Activated CD4-positive, alpha-beta T cell treated with anti-CD3 and anti-CD28 coated beads, Interleukin-2, amount 50 U/mL, for 48 hours (primary cell): ENCODE measurements at regions not wholly inside any gene's neighbourhood (a gene's known extent, or its start where the extent isn't known, plus 50 kb on each side); places are given as distances from the start of the nearest gene placed in this dataset.
"Not testable (repeated sequence)": the region's sequence is repeated elsewhere in the genome, so short reads cannot be mapped to it uniquely, and the experiment has no call there.

Source experiments
- DNase-seq, 2 experiments: peaks; one replicate each; pipeline ENCODE4 v3.0.0-alpha.2; 2020

DNA sequence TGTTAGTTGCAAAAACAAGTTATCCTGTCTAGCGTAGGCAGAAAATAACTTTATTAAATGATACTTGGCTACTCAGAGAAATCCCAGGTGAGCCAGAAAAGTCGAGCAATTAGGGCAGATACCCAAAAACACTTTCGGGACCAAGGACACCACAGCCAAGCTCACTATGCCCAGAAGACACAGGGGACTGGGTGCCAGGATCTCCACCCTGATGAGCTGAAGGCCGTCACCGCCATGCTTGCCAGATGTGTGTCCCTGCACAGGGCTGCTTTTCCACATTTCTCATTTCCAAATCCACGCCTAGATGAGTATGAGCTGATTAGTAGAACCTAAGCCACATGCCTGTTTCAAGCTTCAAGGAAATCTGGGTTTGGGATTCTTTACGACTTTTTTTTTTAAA is 214.0 kb upstream of the SMLR1 start:
- DNase-seq, result no peak

DNA sequence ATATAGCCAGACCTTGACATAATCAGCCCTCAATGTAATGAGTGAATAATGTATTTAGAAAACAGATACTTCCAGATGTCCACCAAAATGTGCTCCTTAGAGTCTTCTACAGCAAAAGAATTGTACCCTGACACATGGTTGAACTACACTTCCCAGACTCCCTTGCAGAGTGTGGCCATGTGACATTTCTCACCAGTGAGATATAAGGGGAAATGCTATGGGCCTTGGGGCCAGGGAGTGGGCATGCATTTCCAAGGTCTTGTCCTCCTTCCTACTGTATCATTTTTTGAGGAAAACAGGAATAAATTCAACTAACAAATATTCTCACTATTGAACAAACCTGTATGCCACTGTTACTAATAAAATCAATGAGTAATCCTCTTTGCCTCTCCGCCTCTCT is 211.4 kb upstream of the SMLR1 start:
- no peak for DNase-seq

GRCh38 chr6:130617658-130618057 is 209.5 kb upstream of the SMLR1 start:
- DNase-seq, result no peak

GRCh38 chr6:130618806-130619205 is 208.4 kb upstream of the SMLR1 start:
- DNase-seq, result not testable (repeated sequence)

DNA sequence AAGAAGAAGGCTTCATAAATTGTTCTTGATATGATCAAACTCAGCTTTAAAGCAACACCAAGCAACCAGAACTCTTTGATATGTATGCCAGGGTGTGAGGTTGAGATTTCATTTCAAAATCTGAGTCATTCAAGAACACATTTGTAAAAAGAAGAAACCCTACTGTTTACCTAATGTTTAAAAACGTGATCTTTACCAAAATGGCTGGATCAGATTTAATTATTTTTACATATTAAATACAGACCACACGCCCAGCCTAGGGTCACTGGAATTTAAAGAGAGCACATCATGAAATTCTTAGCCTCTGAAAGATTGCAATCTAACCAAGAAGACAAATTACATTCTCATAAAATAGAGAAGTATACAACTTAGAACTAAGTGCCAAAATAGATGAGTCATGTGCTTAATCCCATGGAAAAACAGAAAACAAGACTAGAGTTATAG is 206.8 kb upstream of the SMLR1 start:
- DNase-seq, result no peak

DNA sequence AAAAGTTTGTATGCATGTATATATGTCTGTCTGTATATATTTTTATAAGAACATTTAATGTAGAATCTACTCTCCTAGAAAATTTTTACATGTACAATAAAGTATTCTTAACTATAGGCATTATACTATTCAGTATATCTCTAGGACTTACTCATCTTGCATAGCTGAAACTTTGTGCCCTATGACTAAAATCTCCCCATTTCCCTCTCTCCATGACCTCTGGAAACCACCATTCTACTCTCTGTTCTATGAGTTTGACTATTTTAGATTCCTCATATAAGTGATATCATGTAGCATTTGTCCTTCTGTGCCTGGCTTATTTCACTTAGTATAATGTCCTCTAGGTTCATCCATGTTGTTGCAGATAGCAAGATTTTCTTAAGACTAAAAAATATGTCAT is 205.1 kb upstream of the SMLR1 start:
- no peak for DNase-seq

- no peak for DNase-seq
These were observed 203.2 kb upstream of the SMLR1 start for GRCh38 chr6:130624046-130624445.

- DNase-seq, result peak; percentile 9 to 28
These were observed 201.2 kb upstream of the SMLR1 start for GRCh38 chr6:130625825-130626527.

DNA sequence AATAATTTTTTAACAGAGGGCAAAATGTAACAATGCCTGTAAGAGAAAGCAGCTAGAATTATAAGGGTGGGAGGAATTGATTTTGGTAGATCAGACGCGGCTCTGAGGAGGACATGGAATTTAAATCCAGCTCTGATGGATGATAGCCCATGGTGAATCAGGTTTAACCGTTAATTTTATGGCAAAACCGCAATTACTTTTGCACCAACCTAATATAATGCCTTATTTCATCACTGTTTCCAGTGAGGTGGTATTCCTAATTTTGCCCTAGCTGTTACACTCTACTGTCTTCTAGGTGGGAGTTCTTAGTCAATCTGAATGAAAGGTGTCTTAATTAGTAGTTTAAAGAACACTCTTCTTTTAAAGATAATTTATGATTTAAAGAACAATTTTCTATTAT is 198.3 kb upstream of the SMLR1 start:
- no peak for DNase-seq

DNA sequence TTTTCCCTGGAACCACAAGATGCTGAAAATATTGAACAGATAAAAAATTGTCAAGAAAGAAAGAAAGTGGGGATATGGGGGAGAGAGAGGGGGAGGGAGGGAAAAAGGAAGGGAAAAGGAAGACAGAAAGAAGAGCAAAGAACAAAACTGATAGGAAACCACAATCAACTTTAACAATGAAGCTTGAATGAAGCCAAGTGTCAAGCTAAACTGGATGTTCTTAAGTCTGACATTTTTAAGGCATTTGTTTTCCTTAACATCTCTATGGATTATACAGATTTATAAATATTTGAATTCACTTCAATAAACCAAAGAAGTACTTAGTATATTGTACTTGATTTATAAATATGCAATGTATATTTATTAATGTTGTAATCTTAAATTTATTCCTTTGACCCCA is 197.6 kb upstream of the SMLR1 start:
- DNase-seq, result no peak

GRCh38 chr6:130632277-130632676 is 194.9 kb upstream of the SMLR1 start:
- DNase-seq, result no peak

DNA sequence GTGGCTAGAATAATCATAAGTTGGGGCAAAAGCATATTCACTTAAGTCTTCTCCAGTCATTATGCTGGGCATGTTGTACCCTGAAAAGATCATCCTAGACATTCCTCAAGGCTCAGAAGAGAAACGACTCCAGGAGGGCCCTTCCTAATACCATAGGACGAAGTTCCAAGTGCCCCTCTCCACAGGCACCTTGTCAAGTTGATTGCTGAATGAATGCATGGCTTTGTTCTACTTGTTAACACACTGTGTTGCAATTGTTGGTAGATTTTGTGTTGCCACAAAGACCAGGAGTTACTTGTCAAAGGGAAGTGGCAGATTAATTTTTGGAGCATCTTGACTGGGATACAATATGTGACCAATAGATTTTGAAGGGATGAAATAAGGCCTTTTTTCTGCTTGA is 194.3 kb upstream of the SMLR1 start:
- no peak for DNase-seq

GRCh38 chr6:130643361-130643760 is 183.8 kb upstream of the SMLR1 start:
- DNase-seq, result no peak

- no peak for DNase-seq
These were observed 183.0 kb upstream of the SMLR1 start for GRCh38 chr6:130644175-130644574.

- DNase-seq, result not testable (repeated sequence)
These were observed 182.4 kb upstream of the SMLR1 start for GRCh38 chr6:130644769-130645168.

- DNase-seq, result no peak
These were observed 180.0 kb upstream of the SMLR1 start for GRCh38 chr6:130647246-130647645.

- no peak for DNase-seq
These were observed 171.6 kb upstream of the SMLR1 start for GRCh38 chr6:130655586-130655985.

DNA sequence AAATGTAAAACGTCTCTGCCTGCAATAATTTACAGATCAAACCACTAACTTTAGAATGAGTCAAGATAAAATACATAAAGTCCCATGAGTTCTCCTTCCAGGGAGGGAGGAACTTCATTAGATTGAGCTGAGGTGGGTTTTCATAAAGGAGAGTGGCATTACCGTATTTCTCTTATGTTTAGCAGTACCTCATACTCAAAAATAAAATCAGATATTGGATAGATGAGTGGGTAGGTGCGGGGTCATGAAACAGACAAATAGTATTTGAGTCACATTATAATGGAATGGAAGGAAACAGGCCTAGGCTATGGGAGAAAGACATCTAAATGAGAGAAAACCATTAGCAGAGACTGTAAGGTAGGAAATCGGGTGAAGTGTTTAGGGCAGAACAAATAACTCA is 166.1 kb upstream of the SMLR1 start:
- DNase-seq, result no peak

DNA sequence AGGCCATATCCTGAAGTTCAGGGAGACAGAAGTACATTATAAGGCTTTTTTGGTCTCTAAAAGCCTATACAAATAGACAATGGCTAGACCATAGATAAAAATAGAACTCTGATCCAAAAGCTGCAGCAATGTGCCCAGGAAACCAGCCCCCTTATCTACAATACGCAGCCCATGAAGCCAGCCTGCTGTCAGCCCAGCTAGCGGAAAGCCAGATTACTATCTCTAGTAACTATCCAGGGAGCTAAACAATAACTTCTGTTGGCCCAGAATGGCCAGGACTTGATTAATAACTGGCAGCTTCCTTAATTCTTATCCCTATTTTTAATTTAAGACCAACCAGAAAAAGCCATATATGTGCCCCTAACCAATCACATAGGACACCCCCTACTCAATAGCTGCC is 160.4 kb upstream of the SMLR1 start:
- DNase-seq, result no peak

DNA sequence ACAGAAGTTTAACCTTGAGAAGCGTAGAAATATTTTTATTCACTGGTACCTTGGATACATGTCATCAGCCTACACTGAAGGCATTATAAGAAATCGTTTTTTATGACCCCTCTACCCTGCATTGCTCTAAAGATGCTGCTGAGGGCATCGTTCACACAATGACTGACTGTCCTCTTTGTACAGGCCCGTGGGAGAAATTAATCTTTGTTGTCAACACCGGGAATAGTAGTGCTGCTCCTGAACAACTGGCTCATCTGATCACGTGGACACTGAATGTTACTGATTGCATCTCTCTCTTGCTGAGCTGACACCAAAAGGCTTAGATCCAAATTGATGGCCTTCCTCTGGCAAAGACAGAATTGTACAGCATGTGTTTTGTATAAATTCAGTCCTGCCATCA is 157.1 kb upstream of the SMLR1 start:
- no peak for DNase-seq

DNA sequence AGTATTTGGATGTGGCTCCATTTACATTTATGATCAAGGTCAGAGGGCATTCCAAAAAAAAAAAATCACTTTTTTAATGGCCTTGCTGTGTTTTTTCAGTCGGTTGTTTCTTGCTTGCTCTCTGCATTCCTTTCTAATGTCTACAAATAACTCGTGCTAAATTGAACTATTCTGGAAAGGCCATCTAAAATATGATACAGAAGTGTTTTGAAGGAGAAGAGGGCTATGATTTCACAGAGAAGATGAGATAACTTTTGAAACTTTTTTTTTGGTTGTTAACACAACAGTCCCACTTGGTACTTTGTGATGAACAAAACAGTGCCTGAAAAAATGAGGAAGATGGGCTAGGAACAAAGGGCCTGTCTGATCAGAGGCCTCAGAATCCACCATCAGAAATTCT is 156.1 kb upstream of the SMLR1 start:
- DNase-seq, result no peak

- DNase-seq, result no peak
These were observed 155.6 kb upstream of the SMLR1 start for GRCh38 chr6:130671577-130671976.

- DNase-seq, result no peak
These were observed 155.1 kb upstream of the SMLR1 start for GRCh38 chr6:130672153-130672552.

DNA sequence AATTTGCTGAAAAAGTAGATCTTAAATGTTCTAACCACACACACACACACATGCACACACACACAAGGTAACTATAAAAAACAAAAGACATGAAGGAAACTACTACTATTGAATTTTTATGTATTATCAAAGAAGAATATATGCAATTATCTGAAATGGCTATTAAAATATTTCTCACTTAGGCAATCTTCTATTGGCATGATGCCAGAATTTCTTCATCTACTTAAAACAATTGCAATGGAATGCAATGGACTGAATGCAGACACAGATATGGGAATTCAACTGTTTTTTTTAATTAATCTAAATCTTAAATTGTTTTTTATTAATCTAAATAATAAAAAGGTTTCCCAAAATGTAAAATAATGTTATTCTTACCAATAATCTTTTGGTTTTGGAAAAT is 152.6 kb upstream of the SMLR1 start:
- DNase-seq, result no peak

GRCh38 chr6:130675072-130675471 is 152.1 kb upstream of the SMLR1 start:
- no peak for DNase-seq
